NCI-H2029 (cell line): ENCODE measurements at regions not wholly inside any gene's neighbourhood (a gene's known extent, or its start where the extent isn't known, plus 50 kb on each side); places are given as distances from the start of the nearest gene placed in this dataset.
"Not testable (repeated sequence)": the region's sequence is repeated elsewhere in the genome, so short reads cannot be mapped to it uniquely, and the experiment has no call there.

Experiments
- DNase-seq: peaks from one replicate; lab custom pipeline; 2025; lab: John Stamatoyannopoulos, UW

DNA sequence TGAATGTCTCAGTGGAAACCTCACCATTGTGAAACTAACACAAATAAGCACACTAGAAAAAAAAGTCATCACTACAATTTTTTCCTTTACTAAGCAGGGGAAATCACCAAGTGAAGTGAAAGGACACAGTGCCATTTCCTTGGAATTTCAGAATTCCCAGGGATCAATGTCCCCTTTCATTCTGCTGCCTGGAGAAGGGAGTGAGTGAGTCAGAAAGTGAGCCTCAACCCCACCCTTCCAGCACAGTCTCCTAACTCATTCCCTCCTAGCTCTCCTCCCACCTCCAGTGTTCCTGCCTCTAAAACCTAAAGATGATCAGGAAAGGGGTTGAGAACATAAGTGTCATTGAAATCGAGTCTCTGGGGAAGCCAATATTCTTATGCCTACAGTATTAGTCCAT is 608.5 kb downstream of the RNF144A start:
- DNase-seq: no peak

- no peak for DNase-seq
These were observed 610.0 kb downstream of the RNF144A start for GRCh38 chr2:7527165-7527722.

GRCh38 chr2:7530001-7530400 is 612.8 kb downstream of the RNF144A start:
- no peak for DNase-seq

DNA sequence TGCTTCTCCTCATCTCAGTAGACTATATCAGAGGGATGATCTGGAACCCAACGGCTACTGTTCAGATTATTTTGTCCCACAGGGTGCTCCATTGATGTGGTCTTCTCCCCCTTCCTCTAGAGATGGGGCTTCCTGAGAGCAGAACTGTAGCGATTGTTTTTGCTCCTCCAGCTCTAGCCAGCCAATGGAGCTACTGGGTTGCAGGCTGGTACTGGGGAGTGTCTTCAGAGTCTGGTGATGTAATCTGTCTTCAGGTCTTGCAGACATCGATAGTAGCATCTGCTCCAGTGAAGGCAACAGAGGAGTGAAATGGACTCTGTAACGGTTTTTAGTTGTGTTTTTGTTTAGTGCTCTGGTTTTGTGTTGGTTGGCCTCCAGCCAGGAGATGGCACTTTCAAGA is 621.9 kb downstream of the RNF144A start:
- DNase-seq: no peak

DNA sequence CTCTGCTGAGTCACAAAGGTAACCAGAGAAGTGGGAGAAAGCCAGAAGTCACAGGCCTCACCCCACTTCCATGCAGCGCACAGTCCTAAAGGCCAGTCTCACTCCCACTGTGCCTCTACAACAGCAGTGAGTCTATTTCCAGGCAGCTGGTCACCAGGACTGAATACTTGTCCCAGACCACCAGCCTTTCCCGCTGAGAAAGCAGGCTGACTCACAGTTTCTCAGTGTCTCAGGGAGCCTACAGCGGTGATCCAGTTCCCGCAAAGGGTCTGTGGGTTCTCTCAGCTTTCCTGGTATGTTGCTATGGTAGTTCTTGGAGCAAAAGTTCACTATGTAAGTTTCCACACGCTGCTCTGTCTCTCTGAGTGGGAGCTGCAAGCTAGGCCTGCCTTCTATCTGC is 622.5 kb downstream of the RNF144A start:
- DNase-seq: no peak

DNA sequence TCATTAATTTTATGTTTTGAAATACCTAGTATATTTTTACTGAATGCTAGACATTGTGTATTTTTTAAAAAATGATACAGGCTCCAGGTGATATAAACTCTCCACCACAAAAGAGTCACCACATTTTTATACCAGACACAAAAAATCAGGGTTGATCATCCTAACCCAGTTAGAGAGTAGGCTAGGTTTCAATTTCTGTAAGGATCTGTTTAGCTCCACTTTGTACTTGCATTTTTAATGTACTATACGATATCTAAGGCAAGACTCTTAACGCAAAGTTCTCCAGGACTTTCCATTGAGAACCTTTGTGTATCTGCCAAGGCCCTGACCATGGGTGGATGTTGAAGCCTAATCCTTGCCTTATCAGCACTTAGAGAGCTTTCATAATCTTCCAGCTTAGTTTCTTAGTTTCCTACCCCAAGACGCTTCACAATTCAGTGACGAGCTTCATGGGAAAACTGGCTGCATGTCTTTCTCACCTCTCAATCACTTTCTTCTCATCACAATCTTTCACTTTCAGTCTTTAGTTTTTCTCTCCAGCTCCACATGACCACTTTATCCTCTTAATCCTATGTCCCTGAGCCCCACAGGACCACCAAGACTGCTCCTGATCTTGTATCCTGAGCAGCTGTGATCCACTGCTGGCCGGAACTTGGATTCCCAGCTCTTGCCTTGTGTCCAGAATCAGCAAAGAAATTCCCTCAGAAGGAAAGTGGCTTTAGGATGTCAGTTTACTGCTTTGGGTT is 635.8 kb downstream of the RNF144A start:
- DNase-seq: no peak

GRCh38 chr2:7555260-7555659 is 638.0 kb downstream of the RNF144A start:
- no peak for DNase-seq

DNA sequence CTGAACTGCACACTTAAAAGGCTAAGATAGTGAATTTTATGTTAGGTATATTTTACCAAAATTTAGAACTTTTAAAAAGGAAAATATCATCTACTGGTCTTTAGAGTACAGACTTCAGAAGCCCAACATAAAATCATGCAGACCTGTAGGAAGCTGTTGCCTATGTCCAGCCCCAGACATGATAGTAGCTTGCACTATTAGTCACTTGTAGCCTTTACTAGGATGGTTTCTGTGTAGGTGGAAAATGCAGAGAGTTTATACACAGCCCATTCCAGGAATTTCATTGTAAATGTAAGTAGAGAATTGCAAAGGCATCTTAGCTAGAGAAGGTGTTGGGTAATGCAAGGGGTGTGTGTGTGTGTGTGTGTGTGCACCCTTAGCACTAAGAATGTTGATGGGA is 640.2 kb downstream of the RNF144A start:
- DNase-seq: no peak

DNA sequence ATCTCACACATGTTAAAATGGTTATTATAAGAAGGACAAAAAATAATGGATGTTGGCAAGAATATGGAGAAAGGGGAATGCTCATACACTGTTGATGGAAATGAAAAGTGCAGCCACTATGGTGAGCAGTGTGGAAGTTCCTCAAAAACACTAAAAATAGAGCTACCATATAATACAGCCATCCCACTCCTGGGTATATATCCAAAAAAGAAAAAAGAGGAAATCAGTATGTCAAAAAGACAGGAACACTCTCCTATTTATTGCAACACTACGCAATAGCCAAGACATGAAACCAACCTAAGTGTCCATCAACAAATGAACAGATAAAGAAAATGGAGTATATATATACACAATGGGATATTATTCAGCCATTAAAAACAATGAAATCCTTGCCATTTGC is 642.6 kb downstream of the RNF144A start:
- no peak for DNase-seq

DNA sequence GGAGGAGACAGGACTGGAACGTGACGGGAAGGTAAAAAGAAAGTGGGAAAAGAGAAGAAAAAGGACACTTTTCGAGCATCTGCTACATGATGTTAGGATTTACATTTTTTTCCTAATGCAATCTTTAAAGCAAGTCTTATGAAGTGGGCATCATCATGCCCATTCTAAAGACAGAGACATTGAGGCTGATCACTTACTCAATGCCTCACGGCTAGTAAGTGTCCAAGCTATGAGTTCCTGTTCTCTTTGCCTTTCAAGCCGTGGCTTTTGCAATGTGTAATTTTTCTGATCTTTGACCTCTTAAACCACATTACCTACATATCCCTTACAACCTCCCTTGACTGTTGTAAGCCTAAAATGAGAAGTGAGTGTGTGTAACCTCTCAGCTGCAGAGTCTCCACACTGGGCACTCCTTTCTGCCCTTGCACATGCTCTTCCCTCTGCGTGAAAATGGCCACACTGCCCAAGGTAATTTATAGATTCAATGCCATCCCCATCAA is 649.2 kb downstream of the RNF144A start:
- no peak for DNase-seq

DNA sequence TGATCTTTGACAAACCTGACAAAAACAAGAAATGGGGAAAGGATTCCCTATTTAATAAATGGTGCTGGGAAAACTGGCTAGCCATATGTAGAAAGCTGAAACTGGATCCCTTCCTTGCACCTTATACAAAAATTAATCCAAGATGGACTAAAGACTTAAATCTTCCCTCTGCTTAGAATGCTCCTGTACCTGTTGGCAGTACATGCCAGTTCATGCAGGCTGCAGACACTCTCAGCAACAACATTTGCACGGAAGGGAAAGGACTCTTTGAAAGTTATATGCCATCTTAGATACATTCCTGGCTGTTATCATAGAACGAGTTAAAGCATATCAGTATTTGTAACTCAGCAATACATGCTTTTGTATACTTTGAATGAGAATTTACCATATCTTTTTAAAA is 649.9 kb downstream of the RNF144A start:
- not testable (repeated sequence) for DNase-seq

DNA sequence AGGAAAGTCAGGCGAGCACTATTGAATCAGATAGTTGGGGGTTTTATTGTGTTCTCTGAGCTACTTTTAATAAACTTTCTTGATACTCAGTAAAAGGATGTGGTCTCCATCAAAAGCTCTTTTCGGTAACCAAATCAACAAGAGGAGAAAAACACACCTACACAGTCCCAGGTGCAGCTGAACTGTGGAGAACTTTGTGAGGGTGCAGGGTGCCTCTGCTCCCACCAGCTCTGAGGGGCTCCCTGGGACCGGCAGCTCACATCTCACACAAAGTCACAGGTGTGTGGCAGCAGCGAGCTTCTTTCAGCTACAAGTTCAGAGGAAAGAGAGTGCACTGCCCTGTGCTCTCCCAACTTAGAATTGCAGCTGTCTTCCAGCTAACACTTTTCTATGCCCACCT is 650.4 kb downstream of the RNF144A start:
- DNase-seq: no peak

DNA sequence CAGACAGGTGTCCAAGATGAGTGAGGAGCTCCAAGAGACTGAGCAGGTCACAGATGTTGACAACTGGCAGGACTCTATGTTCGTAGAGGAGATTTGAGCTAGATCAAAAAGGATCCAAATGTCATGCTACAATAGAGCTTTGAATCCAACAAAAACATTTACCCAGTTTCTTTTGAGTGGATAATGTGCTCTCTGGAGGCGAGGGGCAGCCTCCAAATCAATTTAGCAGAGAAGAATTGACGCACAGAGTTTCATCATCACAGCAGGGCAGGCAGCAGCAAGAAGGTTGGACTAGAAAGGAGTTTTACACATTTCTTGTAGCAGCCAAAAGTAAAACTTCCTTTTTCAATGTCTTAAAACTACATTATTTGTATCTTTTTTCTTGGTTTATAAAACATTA is 653.0 kb downstream of the RNF144A start:
- no peak for DNase-seq

DNA sequence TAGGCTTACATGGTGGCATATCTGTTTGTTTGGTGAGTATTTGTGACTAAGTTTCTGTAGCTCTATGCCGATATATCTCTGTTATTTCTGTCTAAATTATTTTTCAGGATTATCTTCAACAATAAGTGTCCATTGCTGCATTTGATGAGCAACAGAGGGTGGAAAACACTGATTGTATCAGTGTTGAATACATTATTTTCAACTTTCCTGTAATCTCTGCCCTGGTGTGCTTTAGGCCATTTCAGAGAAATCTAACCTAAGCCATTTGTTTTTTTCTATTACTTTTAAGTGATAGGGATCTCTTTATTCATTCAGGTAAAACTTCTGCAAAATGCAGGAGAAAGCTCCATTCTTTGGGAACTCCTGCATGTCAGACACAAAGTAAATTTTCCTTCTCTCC is 654.5 kb downstream of the RNF144A start:
- DNase-seq: no peak

GRCh38 chr2:7572450-7572849 is 655.2 kb downstream of the RNF144A start:
- no peak for DNase-seq

GRCh38 chr2:7573166-7573825 is 656.1 kb downstream of the RNF144A start:
- DNase-seq: no peak

DNA sequence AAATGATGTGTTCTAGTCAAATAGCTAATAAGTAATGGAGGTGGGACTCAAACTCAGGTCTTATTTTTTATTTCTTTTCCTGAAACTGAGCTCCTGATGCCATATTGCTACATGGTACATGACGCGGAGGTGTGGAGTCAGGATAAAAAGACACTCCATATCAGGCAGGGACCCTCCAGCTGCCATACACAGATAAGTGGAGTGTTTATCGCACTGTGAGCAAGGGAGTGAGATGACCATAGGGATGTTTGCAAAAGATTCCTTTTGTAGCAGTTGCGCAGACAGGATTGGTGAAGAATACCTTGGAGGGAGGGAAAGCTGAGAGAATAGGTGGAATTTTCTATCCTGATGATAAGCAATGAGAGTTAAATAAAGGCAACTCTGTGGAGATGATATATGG is 657.2 kb downstream of the RNF144A start:
- DNase-seq: no peak

DNA sequence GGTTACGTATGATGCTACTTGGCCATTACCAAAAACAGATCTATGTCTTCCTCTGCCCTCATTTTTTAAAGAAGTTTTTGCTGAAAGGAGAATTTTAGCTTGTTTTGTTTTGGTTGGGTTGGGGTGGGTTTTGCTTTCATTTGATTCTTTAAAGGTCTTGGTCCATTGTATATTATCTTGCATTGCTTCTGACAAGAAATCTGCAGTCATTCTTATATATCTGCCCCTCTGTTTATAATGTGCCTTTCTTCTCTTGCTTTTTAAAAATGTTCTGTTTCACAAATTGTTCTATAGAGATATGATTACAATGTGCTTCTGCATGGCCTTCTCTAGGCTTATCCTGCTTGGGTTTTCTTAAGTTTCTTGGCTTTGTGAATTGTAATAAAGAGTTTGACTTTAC is 660.6 kb downstream of the RNF144A start:
- DNase-seq: no peak

- DNase-seq: no peak
These were observed 666.8 kb downstream of the RNF144A start for GRCh38 chr2:7584017-7584416.

GRCh38 chr2:7586898-7587297 is 669.7 kb downstream of the RNF144A start:
- no peak for DNase-seq

DNA sequence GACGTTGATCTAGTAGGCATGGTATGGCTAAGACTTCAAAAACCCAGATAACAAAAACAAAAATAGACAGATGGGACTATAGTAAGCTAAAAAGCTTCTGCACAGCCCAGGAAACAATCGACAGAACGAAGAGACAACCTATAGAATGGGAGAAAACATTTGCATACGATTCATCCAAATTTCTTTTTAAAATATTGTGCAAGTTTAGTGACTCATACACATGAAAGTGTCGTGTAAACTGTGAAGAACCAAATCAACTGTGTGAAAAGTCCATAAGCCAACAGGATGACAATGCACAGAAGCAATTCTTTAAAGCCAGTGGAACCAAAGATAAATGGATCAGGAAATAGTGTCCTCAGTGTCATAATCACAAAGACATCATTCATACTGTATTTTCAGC is 671.1 kb downstream of the RNF144A start:
- DNase-seq: no peak

- no peak for DNase-seq
These were observed 675.5 kb downstream of the RNF144A start for GRCh38 chr2:7592618-7593140.

- no peak for DNase-seq
These were observed 676.1 kb downstream of the RNF144A start for GRCh38 chr2:7593360-7593759.
